ENCODE measurements at regions not wholly inside any gene's neighbourhood (a gene's known extent, or its start where the extent isn't known, plus 50 kb on each side); places are given as distances from the start of the nearest gene placed in this dataset.

- no peak for DNase-seq
These were observed 348.7 kb upstream of the AJAP1 start for GRCh38 chr1:4305526-4306301.

GRCh38 chr1:4306559-4307467 lies 347.6 kb upstream of the AJAP1 start:
- DNase-seq = no peak

GRCh38 chr1:4307468-4307845 lies 347.0 kb upstream of the AJAP1 start:
- DNase-seq = no peak

GRCh38 chr1:4307911-4308545 lies 346.4 kb upstream of the AJAP1 start:
- no peak for DNase-seq

GRCh38 chr1:4308806-4309205 lies 345.6 kb upstream of the AJAP1 start:
- no peak for DNase-seq

GRCh38 chr1:4309676-4310320 lies 344.6 kb upstream of the AJAP1 start:
- no peak for DNase-seq

GRCh38 chr1:4310396-4310923 lies 343.9 kb upstream of the AJAP1 start:
- no peak for DNase-seq

- no peak for DNase-seq
These were observed 342.4 kb upstream of the AJAP1 start for GRCh38 chr1:4312024-4312423.

GRCh38 chr1:4315202-4315601 lies 339.2 kb upstream of the AJAP1 start:
- no peak for DNase-seq

- no peak for DNase-seq
These were observed 337.2 kb upstream of the AJAP1 start for GRCh38 chr1:4317207-4317606.

GRCh38 chr1:4318720-4319119 lies 335.7 kb upstream of the AJAP1 start:
- DNase-seq = no peak

- DNase-seq = no peak
These were observed 334.9 kb upstream of the AJAP1 start for GRCh38 chr1:4319496-4319895.

- no peak for DNase-seq
These were observed 331.5 kb upstream of the AJAP1 start for GRCh38 chr1:4322881-4323280.

GRCh38 chr1:4323309-4323708 lies 331.1 kb upstream of the AJAP1 start:
- DNase-seq = no peak

- no peak for DNase-seq
These were observed 329.9 kb upstream of the AJAP1 start for GRCh38 chr1:4324525-4324924.

- no peak for DNase-seq
These were observed 327.3 kb upstream of the AJAP1 start for GRCh38 chr1:4327142-4327541.

- no peak for DNase-seq
These were observed 325.9 kb upstream of the AJAP1 start for GRCh38 chr1:4328402-4329071.

- DNase-seq = no peak
These were observed 323.3 kb upstream of the AJAP1 start for GRCh38 chr1:4330805-4331766.

GRCh38 chr1:4331767-4332163 lies 322.6 kb upstream of the AJAP1 start:
- DNase-seq = no peak

- DNase-seq = no peak
These were observed 317.9 kb upstream of the AJAP1 start for GRCh38 chr1:4336507-4336906.

- no peak for DNase-seq
These were observed 313.0 kb upstream of the AJAP1 start for GRCh38 chr1:4341421-4341820.

Data from DMS53 (cell line).